LNCaP clone FGC (cell line): ENCODE measurements at regions not wholly inside any gene's neighbourhood (a gene's known extent, or its start where the extent isn't known, plus 50 kb on each side); places are given as distances from the start of the nearest gene placed in this dataset.

Experiments
- DNase-seq: peaks from one replicate; pipeline ENCODE4 v3.0.0-alpha.2; 2011; ENCODE audit warnings: low read depth
- H3K4me3 ChIP-seq: 2 replicates; pipeline ENCODE4 v1.5.1; 2011; ENCODE audit warnings: mild to moderate bottlenecking, low read depth, low read length, control low read depth
- CTCF ChIP-seq: IDR thresholded peaks from 2 replicates; pipeline ENCODE4 v1.5.1; 2012; ENCODE audit warnings: mild to moderate bottlenecking; ENCODE audit not compliant: control insufficient read depth, insufficient read depth; ENCODE audit errors: extremely low read depth

- no peak for TF ChIP-seq CTCF
- DNase-seq: no peak
- no peak overlapping the region for H3K4me3 ChIP-seq
Observed at GRCh38 chr12:92312463-92312964, 166.9 kb upstream of the BTG1 start.

- no peak for TF ChIP-seq CTCF
- DNase-seq: no peak
- H3K4me3 ChIP-seq: no peak overlapping the region
Observed at GRCh38 chr12:92304371-92305055, 158.9 kb upstream of the BTG1 start.

GRCh38 chr12:92302041-92302829, 156.6 kb upstream of the BTG1 start:
- no peak overlapping the region for H3K4me3 ChIP-seq
- no peak for DNase-seq
- no peak for TF ChIP-seq CTCF

- TF ChIP-seq CTCF: no peak
- DNase-seq: no peak
- no peak overlapping the region for H3K4me3 ChIP-seq
Observed at GRCh38 chr12:92301356-92301755, 155.7 kb upstream of the BTG1 start.

GRCh38 chr12:92300777-92301176, 155.1 kb upstream of the BTG1 start:
- DNase-seq: no peak
- TF ChIP-seq CTCF: no peak
- no peak overlapping the region for H3K4me3 ChIP-seq

- H3K4me3 ChIP-seq: no peak overlapping the region
- no peak for TF ChIP-seq CTCF
- DNase-seq: no peak
Observed at GRCh38 chr12:92299744-92300143, 154.1 kb upstream of the BTG1 start.
